GM06990 (cell line): ENCODE measurements at regions not wholly inside any gene's neighbourhood (a gene's known extent, or its start where the extent isn't known, plus 50 kb on each side); places are given as distances from the start of the nearest gene placed in this dataset.
A peak's percentile ranks its signal among the peaks of the same experiment; 100 is the strongest.

Experiments
- DNase-seq: peaks from one replicate; pipeline ENCODE4 v3.0.0-alpha.2; 2011; ENCODE audit not compliant: insufficient read length; ENCODE audit errors: extremely low read depth
- H3K27me3 ChIP-seq: replicated peaks from 2 replicates; pipeline ENCODE4 v1.6.0; 2011; ENCODE audit warnings: low read length; ENCODE audit not compliant: control insufficient read depth, insufficient read depth
- H3K36me3 ChIP-seq: 2 replicates; pipeline ENCODE4 v1.5.1; 2011; ENCODE audit warnings: low read length; ENCODE audit not compliant: control insufficient read depth, insufficient read depth
- H3K4me3 ChIP-seq: replicated peaks from 2 replicates; pipeline ENCODE4 v1.5.1; 2011; ENCODE audit warnings: low read depth, mild to moderate bottlenecking, control low read depth, low read length
- CTCF ChIP-seq: IDR thresholded peaks from 2 replicates; pipeline ENCODE4 v1.5.1; 2011; ENCODE audit warnings: low read length, control low read depth, mild to moderate bottlenecking, inconsistent platforms; ENCODE audit not compliant: insufficient read depth, poor library complexity, severe bottlenecking

DNA sequence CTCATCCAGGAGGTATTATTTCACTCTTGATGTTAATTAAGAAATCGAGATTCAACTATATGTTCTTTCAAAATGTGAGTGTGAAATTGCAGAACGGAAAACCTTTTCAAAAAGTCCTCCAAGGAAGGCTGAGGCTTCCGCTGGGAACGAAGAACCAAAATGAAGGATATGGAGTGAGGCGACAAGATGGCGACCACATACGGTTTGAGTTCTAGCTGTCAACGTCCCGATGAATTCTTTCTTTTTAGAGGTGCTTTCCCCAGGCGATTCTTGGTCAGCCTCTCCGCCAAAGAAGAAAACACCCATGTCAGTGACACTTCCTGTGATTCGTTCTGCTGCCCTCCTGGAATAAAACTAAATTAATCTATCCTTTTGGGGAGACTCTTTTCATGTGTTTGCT, 78.3 kb upstream of the ADAMTS16 start:
- no peaks in the 10 kb centered on the region for H3K36me3 ChIP-seq
- TF ChIP-seq CTCF, result no peak
- DNase-seq, result no peak
- no peaks in the 10 kb centered on the region for H3K27me3 ChIP-seq
- no peak overlapping the region for H3K4me3 ChIP-seq

DNA sequence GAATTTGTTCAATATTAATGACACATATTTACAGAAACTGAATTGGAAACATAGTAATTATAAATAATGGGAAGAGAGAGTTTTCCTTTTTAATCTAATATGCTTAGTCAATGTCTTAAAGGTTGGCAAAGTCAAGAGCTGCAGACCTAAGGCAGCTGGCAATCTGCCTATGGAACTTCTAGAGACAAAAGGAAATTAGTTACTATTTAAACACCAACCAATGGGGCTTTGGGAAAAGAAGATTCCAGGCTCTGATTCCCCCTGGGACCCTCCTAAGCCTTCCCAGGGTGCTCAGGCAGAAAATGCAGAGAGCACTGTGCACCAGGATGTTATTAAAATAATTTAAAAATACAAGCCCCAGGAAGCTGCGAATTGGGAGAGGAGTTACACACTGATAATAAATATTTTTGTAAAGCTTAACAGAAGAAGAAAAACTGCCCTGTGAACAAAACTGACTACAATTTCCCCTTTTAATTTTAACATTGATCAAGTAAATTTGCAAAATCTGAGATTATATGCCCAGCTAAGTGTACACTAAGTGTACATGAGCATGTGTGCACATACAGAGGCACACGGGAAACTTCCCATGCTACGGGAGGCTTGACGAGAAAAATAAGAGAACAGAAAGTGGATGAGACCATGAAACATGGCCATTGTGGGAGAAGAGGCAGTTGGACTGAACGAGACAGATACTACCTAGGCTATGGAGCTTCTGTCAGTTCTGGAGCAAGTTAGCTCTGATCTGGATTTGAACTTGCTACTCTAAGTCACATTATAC, 77.4 kb upstream of the ADAMTS16 start:
- Histone ChIP-seq H3K27me3 (no peaks in the 10 kb centered on the region), H3K4me3 (no peak overlapping the region), H3K36me3 (no peaks in the 10 kb centered on the region)
- no peak for DNase-seq
- TF ChIP-seq CTCF, result no peak

- Histone ChIP-seq H3K36me3 (no peaks in the 10 kb centered on the region), H3K27me3 (no peaks in the 10 kb centered on the region), H3K4me3 (no peak overlapping the region)
- TF ChIP-seq CTCF, result peak; percentile 56
- DNase-seq, result no peak
These were observed 76.6 kb upstream of the ADAMTS16 start for GRCh38 chr5:5063533-5063953.

GRCh38 chr5:5065472-5065871, 74.7 kb upstream of the ADAMTS16 start:
- Histone ChIP-seq H3K27me3 (no peaks in the 10 kb centered on the region), H3K4me3 (no peak overlapping the region), H3K36me3 (no peaks in the 10 kb centered on the region)
- no peak for TF ChIP-seq CTCF
- DNase-seq, result no peak

GRCh38 chr5:5066276-5067186, 73.6 kb upstream of the ADAMTS16 start:
- no peak for DNase-seq
- Histone ChIP-seq H3K36me3 (no peaks in the 10 kb centered on the region), H3K4me3 (no peak overlapping the region), H3K27me3 (no peaks in the 10 kb centered on the region)
- no peak for TF ChIP-seq CTCF
